ENCODE measurements at regions not wholly inside any gene's neighbourhood (a gene's known extent, or its start where the extent isn't known, plus 50 kb on each side); places are given as distances from the start of the nearest gene placed in this dataset.
A peak's percentile ranks its signal among the peaks of the same experiment; 100 is the strongest.

DNA sequence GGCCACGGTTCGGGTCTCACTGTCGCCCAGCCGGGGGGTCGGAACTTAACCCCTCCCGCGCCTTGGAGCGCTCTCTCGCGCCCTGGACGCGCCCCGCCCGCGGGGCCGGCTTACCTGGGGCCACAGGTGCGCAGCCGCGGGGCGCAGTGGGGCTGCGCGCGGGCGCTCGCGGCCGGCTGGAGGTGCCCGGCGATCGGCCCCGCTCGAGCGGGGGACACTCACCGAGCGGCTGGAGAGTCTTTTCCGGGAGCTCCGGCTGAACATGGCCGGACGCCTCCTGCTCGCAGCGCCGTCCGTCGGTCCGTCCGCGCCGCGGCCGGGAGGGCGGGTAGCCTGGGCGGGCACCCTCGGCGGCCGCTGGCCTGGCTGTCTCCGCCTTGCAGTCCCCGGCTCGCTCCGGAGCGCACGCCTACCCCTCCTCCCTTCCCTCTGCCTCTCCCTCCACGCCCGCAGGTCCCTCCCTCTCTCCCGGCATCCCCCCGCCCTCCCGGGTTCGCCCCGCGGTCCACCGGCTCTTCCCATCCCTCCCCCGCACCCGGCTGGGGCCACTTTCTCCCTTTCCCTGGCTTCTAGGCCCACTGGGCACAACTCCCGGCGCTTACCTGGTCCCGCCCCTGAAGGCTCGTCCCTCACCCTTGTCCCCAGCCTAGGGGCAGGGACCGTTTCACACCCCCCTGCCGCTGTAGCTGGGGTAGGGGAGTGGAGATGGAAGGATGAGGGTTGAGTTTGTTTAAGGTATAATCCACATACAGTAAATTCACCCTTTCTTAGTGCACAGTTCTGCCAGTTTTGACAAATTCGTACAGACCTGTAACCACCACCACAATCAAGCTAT lies 220.1 kb upstream of the PRICKLE2 start:
- Histone ChIP-seq H3K27ac (peak overlapping the region; percentile 63 to 86 (median 76)), H3K27me3 (peaks cover 0 to 8% (median 0%) of the 10 kb centered on the region in 4 donors), H3K4me3 (peak overlapping the region; percentile 46 to 70 (median 68)), H3K36me3 (no peaks in the 10 kb centered on the region), H3K4me1 (peaks cover 16 to 33% (median 30%) of the 10 kb centered on the region in 4 donors), H3K9me3 (no peaks in the 10 kb centered on the region)
- TF ChIP-seq, protein P1, sequence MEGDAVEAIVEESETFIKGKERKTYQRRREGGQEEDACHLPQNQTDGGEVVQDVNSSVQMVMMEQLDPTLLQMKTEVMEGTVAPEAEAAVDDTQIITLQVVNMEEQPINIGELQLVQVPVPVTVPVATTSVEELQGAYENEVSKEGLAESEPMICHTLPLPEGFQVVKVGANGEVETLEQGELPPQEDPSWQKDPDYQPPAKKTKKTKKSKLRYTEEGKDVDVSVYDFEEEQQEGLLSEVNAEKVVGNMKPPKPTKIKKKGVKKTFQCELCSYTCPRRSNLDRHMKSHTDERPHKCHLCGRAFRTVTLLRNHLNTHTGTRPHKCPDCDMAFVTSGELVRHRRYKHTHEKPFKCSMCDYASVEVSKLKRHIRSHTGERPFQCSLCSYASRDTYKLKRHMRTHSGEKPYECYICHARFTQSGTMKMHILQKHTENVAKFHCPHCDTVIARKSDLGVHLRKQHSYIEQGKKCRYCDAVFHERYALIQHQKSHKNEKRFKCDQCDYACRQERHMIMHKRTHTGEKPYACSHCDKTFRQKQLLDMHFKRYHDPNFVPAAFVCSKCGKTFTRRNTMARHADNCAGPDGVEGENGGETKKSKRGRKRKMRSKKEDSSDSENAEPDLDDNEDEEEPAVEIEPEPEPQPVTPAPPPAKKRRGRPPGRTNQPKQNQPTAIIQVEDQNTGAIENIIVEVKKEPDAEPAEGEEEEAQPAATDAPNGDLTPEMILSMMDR (IDR thresholded peaks at IDR 0.05), result no peak
- TF ChIP-seq POLR2A (IDR thresholded peaks at IDR 0.05) (peak in 1 of 4 donors; percentile 46), POLR2AphosphoS5 (IDR thresholded peaks at IDR 0.05) (peak in 1 of 2 donors; percentile 14)
- ATAC-seq (ENCODE audit: low FRiP score in 2 of 2), result peak; percentile 65 to 86
- 5 to 7% methylated on average over 22 to 32 of the region's 79 CpGs for WGBS, 2 donors
- DNase-seq, result peak; percentile 60 to 89

DNA sequence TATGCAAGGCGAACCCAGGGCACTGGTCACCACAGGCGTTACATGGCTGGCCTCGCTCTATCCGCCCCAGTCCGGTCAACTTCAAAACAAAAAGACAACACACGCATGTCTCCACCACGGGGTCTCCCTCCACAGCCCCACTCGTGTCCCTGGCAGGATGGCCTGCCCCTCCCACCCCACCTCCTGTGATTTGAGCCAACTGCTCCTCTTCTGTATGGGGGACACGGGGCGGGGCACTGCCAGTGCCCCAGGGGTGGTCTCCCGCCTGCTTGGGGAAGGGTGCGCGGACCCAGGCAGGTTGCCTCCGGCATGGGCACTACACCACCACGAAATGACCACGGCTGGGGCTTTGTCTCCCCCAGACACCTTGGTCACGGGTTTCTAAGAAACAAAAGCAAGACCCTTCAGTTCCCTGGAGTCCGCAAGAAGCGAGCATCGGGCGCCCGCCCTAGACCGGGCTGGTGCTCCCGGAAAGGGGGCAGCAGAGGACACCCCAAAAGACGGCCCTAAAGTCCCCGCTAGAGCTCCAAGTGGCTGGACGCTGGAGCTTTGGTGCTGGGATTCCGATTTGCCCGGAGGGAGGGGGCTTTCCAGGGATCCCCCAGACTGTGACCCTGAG lies 219.3 kb upstream of the PRICKLE2 start:
- Histone ChIP-seq H3K27me3 (peaks cover 0 to 8% (median 0%) of the 10 kb centered on the region in 4 donors), H3K27ac (peak overlapping the region; percentile 63 to 86 (median 76)), H3K4me1 (peaks cover 23 to 39% (median 37%) of the 10 kb centered on the region in 4 donors), H3K36me3 (no peaks in the 10 kb centered on the region), H3K9me3 (no peaks in the 10 kb centered on the region), H3K4me3 (peak overlapping the region; percentile 46 to 70 (median 68))
- peak in 1 of 2 donors; percentile 64 for DNase-seq
- TF ChIP-seq, protein P1 (IDR thresholded peaks at IDR 0.05), result peak in 1 of 6 experiments; percentile 4
- TF ChIP-seq POLR2A (IDR thresholded peaks at IDR 0.05) (no peak), POLR2AphosphoS5 (IDR thresholded peaks at IDR 0.05) (no peak)
- ATAC-seq (ENCODE audit: low FRiP score in 2 of 2), result peak in 1 of 2 donors; percentile 26
- WGBS, 2 donors, result 7 to 10% methylated on average over 10 to 29 of the region's 29 CpGs

DNA sequence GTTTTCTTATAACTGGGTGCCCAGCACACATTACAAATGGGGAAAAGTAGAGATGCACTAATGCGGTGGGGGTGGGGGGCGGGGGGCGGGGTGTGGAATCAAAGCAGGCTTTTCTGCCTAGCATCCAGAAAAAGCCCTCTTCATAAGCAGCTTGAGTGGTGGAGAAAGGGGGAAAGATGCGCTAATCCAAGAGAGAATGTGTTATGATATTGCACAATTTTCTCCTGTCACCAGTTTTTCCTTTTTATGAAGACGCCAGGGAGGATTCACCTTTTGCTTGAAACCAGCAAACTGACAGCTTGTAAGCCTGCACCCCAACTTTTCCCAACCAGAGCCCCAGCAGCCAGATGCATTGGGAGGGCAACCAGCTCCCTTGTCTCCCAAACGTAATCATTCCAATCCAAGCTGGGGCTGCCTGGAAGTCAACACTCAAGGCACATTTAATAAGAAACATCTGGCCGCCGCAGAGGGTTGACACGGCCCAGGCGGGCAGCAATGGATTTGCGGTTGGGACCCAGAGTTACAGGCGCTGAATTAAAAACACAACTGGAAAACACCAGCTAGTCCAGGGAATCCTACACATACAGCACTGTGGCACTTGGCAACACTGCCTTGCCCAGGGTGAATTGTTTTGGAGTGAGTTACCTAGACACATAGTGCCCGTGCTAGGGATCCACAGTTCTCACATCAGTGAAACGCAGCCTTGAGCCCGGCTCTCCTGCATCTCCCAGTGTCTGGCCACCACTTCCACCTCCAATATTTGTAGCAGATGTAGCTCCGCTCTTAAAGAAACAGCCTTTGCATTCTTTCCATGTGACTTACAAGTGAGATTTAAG lies 218.5 kb upstream of the PRICKLE2 start:
- H3K9me3 ChIP-seq, result no peaks in the 10 kb centered on the region
- ATAC-seq (ENCODE audit: low FRiP score in 2 of 2) (peak in 1 of 2 donors; percentile 51), DNase-seq (peak in 1 of 2 donors; percentile 36)
- 35 to 46% methylated on average over 16 of the region's 16 CpGs for WGBS, 2 donors
- no peaks in the 10 kb centered on the region for H3K36me3 ChIP-seq
- TF ChIP-seq EP300 (IDR thresholded peaks at IDR 0.05) (no peak), POLR2AphosphoS5 (IDR thresholded peaks at IDR 0.05) (no peak), POLR2A (IDR thresholded peaks at IDR 0.05) (no peak)
- TF ChIP-seq, protein P1 (IDR thresholded peaks at IDR 0.05), result no peak
- peak overlapping the region; percentile 46 to 70 (median 68) for H3K4me3 ChIP-seq
- H3K4me1 ChIP-seq, result peaks cover 32 to 46% (median 43%) of the 10 kb centered on the region in 4 donors
- peak overlapping the region in 3 of 4 donors; percentile 63 to 86 (median 84) for H3K27ac ChIP-seq
- H3K27me3 ChIP-seq, result peaks cover 0 to 8% (median 0%) of the 10 kb centered on the region in 4 donors

DNA sequence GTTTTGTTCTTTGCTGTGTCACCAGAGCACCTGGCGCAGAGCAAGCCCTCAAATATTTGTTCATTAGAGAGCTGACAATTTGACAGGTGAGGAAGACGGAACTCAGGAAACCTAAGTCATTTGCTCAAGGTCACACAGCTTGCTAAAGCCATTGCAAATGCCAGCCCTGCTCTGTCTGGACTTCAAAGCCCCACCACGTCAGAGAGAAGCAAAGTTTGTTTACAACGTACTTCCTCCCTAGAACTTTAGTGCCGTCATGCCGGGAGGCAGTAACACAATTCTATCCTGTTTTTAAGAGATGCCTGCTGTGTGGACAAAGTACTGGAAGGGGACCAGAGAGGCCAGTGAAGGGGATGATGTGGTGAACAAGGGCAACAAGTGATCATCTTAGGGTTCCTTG lies 216.6 kb upstream of the PRICKLE2 start:
- TF ChIP-seq POLR2A (IDR thresholded peaks at IDR 0.05), result no peak
- peak; percentile 69 to 74 for TF ChIP-seq POLR2AphosphoS5 (IDR thresholded peaks at IDR 0.05)
- TF ChIP-seq EP300 (IDR thresholded peaks at IDR 0.05), result peak in 3 of 4 donors; percentile 24 to 57 (median 56)
- TF ChIP-seq, protein P1 (IDR thresholded peaks at IDR 0.05), result no peak

More for the DNA sequence above, 216.6 kb upstream of the PRICKLE2 start:
- no peaks in the 10 kb centered on the region for H3K36me3 ChIP-seq
- peak in 1 of 2 donors; percentile 30 for ATAC-seq (ENCODE audit: low FRiP score in 2 of 2)
- no peak overlapping the region for H3K4me3 ChIP-seq
- H3K27ac ChIP-seq, result peak overlapping the region; percentile 44 to 86 (median 74)
- WGBS, 2 donors, result 19 to 21% methylated on average over 6 of the region's 6 CpGs
- peak in 1 of 2 donors; percentile 26 for DNase-seq
- peaks cover 0 to 8% (median 0%) of the 10 kb centered on the region in 4 donors for H3K27me3 ChIP-seq
- peaks cover 38 to 56% (median 51%) of the 10 kb centered on the region in 4 donors for H3K4me1 ChIP-seq
- H3K9me3 ChIP-seq, result no peaks in the 10 kb centered on the region

Data from upper lobe of left lung (tissue), 6 donors.